NCI-H526 (cell line): ENCODE measurements at regions not wholly inside any gene's neighbourhood (a gene's known extent, or its start where the extent isn't known, plus 50 kb on each side); places are given as distances from the start of the nearest gene placed in this dataset.
A peak's percentile ranks its signal among the peaks of the same experiment; 100 is the strongest.

Source experiments
- DNase-seq, 2 experiments: peaks; one replicate each; lab custom pipeline; 2025; lab: John Stamatoyannopoulos, UW

GRCh38 chr9:69955536-69956355 lies 87.9 kb upstream of the MAMDC2 start:
- DNase-seq, result no peak

GRCh38 chr9:69961843-69962242 lies 81.8 kb upstream of the MAMDC2 start:
- no peak for DNase-seq

DNA sequence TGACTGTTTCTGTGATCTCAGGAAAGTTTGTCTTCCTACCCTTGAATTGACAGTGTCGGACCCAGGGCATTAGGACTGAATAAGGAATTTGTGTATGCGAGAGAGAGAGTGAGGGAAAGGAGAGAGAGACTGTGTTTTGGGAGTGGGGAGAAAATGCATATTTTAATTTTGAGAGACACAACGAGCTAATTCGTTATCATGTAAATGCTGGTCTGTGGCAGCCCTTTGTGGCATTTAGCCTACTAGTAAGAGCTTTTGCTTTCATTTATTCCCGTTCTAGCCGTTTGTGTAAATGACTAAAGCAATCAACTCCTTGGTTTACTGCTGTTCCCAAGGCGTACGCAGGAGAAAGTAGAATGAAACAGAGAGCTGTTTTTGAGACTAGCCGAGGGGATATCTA lies 79.8 kb upstream of the MAMDC2 start:
- peak; percentile 4 to 18 for DNase-seq

GRCh38 chr9:69964446-69964845 lies 79.2 kb upstream of the MAMDC2 start:
- DNase-seq, result no peak

- no peak for DNase-seq
Measured at GRCh38 chr9:69965416-69966145, 78.1 kb upstream of the MAMDC2 start.

GRCh38 chr9:69967344-69967743 lies 76.3 kb upstream of the MAMDC2 start:
- no peak for DNase-seq

GRCh38 chr9:69970001-69970533 lies 73.6 kb upstream of the MAMDC2 start:
- DNase-seq, result no peak

DNA sequence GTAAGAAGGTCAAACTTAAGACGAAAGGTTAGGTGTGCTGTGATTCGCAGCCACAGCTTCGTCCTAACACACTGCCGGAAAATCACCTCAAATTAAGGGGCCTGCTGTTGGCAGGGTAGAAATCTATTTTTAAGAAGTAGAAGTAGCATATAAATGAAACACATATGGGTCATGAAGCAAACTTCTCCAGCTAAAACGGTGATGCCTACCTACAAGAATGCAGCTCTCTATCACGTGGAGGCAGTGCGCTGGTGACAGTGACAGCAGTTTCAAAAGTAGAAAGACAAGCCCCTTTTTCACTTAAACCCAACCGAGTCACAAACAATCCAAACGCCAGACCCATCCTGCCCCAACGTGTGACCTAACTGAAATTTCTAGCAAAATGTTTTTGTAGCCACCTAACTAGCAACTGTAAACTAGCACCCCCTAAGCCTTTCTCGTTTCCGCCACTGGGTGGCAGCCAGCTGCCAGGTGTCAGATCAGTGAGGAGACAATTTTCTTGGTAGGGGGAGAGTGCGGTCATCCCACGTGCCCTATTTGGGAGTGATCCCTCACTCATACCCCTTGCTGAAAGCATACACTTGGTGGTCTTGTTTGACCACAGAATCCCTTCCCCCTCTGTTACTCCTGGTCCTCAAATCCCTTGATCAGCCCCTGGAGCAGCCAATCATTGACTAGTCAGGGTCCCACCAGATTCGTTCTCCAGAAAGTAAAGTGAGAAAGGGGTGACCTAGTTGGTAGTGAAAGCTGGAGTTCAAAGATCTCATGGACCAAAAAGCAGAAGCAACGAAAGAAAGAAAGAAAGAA lies 71.8 kb upstream of the MAMDC2 start:
- DNase-seq, result peak; percentile 2 to 53

DNA sequence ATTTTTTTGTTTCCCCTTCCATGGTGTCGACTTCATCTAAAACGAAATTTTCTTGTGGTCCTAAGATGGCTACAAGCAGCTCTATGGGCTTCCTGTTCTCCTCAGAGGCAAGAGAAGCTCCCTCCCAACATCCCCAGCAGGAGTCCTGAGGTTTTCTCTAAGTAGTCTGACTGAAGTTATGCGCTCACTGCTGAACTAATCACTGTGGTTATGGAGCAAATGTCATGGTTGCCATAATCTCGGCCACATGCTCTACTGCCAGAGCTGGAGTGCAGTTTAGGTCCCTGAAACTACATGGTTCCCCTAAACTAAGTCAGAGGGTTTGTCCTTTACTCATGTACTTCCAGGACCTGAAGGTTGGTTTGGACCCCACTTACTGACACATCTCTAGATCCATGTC lies 68.0 kb upstream of the MAMDC2 start:
- DNase-seq, result no peak

DNA sequence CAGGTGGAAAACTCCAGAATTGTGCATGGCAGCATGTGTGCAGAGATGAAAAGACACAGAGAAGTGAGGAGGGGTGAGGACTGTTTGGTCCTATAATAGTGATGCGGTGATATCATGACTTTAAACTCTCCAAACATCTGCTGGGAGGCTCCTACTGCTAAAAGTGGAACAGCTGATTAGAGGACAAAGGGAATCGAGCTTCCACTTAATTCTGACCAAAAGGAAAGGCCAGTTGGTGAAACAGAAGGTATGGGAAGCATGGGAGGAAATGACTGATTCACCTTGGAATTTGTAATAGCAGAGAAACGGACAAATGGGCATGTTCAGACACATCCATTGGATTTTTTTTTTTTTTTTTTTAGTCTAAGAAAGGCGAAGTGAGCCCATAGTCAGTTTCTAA lies 67.5 kb upstream of the MAMDC2 start:
- DNase-seq, result no peak

DNA sequence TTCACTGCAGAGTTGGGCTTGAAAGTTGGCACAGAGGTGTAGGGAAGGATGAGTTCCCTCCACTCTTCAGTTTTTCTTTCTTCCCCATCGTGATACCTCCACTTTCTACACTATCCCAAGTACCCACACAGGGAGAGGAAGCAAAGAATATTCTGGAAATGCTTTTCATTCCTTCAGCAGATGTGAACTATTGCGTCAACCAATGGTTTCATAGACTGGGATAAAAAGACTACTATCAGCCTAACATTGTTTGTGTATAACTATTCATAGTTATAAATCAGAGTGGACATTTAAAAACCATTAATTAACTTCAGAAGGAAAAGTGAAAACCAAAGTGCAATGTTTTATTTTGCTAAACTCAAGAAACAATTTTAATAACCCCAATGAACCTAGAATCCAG lies 63.6 kb upstream of the MAMDC2 start:
- no peak for DNase-seq

DNA sequence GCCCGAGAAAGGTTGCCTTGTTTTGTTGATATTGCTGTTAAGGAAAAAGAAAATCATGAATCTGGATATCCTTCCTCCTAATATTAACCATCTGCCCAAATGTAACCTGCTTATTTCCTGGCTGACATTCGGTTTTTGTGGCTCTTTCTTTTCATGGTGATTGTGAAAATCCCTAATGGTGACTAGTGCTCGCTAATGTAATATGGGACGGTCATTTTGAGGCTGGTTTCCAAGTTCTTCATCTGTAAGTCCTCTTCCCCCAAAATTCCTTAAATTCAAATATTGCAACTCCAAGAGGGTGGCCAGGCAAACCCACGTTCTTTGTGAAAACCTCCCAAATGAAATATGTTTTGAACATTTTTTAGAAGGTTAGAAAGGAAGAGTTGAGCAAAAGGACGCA lies 63.1 kb upstream of the MAMDC2 start:
- no peak for DNase-seq

GRCh38 chr9:69981686-69982445 lies 61.8 kb upstream of the MAMDC2 start:
- no peak for DNase-seq

DNA sequence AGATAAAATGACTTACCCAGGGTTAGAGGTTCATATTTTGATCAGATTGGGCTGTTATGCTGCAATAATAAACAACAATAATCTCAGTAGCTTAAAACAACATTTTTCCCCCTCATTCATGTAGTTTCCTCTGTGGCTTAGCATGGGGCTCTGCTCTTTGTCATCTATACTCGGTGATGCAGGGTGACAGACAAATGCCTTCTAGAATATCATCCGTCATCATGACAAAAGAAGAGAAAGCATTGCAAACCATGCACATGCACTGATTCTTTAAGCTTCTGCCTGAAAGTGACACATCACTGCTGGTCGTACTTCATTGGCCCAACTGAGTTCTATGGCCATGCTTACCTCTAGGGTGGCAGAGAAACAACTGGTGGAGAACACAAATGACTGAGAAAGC lies 58.8 kb upstream of the MAMDC2 start:
- DNase-seq, result no peak

- no peak for DNase-seq
Measured at GRCh38 chr9:69985971-69986370, 57.7 kb upstream of the MAMDC2 start.

DNA sequence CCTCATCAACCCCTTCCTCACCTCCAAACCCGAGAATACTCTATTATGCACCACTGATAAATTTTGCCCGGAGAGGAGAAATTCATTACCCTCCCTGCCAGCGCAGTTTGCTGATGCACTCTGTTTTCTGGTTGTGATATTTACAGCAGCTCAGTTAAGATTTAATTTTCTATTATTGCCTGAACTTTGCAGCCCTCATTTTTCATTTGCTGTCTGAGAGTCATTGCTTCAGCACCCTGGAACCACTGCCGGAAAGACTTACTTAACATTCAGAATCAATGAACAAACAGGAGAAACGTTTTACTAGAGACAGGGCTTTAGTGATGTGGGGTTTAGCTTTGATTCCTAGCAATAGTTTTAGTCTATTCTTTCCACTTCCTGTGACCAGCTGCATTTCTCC lies 56.7 kb upstream of the MAMDC2 start:
- no peak for DNase-seq

- DNase-seq, result no peak
Measured at GRCh38 chr9:69987457-69987856, 56.2 kb upstream of the MAMDC2 start.

DNA sequence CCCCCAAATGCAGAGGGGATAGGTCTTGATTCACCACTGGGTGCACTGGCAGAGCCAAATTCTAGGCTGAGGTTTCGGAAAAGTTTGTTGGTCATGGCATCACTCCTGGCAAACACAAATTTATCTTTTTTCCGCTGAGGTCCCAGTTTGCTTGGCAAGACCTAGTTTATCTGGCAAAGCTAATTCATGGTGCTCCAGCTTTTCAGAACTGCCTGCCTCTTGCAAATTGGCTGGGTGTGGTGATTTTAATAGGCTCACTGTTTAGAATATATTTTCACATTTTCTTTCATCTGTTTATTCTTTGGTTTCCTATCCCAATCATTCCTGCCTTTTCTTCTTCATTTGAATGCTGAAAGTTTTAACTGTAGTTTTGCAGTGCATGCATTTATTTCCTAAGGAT lies 50.5 kb upstream of the MAMDC2 start:
- peak in 1 of 2 experiments; percentile 2 for DNase-seq
